Ishikawa (cell line): ENCODE measurements at regions not wholly inside any gene's neighbourhood (a gene's known extent, or its start where the extent isn't known, plus 50 kb on each side); places are given as distances from the start of the nearest gene placed in this dataset.

ENCODE experiments used
- CEBPB ChIP-seq: IDR thresholded peaks from 2 replicates; pipeline ENCODE4 v1.6.1; 2012
- CREB1 ChIP-seq: IDR thresholded peaks from 2 replicates; pipeline ENCODE4 v1.6.1; 2012; ENCODE audit warnings: low read depth
- EGR1 ChIP-seq: IDR thresholded peaks from 2 replicates; pipeline ENCODE4 v1.6.1; 2012
- EP300 ChIP-seq: IDR thresholded peaks from 2 replicates; pipeline ENCODE4 v1.6.1; 2012; ENCODE audit warnings: borderline replicate concordance
- FOXM1 ChIP-seq: IDR thresholded peaks from 2 replicates; pipeline ENCODE4 v1.6.1; 2012; ENCODE audit warnings: low read depth, borderline replicate concordance
- NFIC ChIP-seq: IDR thresholded peaks from 2 replicates; pipeline ENCODE4 v1.6.1; 2012
- RAD21 ChIP-seq: IDR thresholded peaks from 2 replicates; pipeline ENCODE4 v1.6.1; 2012; ENCODE audit warnings: low read depth
- TAF1 ChIP-seq: IDR thresholded peaks from 2 replicates; pipeline ENCODE4 v1.6.1; 2012; ENCODE audit warnings: low read depth, mild to moderate bottlenecking
- TCF12 ChIP-seq: IDR thresholded peaks from 2 replicates; pipeline ENCODE4 v1.6.1; 2012; ENCODE audit warnings: low read depth
- TEAD4 ChIP-seq: IDR thresholded peaks from 2 replicates; pipeline ENCODE4 v1.6.1; 2012
- YY1 ChIP-seq: IDR thresholded peaks from 2 replicates; pipeline ENCODE4 v1.6.1; 2012; ENCODE audit warnings: low read depth
- ZBTB7A ChIP-seq: IDR thresholded peaks from 2 replicates; pipeline ENCODE4 v1.6.1; 2012; ENCODE audit warnings: low read depth
- TF ChIP-seq, protein P1 (sequence below): IDR thresholded peaks from 2 replicates; pipeline ENCODE4 v1.6.1; 2012
- TF ChIP-seq, protein P2 (sequence below): IDR thresholded peaks from 2 replicates; pipeline ENCODE4 v1.6.1; 2012; ENCODE audit warnings: low read depth, mild to moderate bottlenecking
- TF ChIP-seq, protein P3 (sequence below): IDR thresholded peaks from 2 replicates; pipeline ENCODE4 v1.6.1; 2012

DNA sequence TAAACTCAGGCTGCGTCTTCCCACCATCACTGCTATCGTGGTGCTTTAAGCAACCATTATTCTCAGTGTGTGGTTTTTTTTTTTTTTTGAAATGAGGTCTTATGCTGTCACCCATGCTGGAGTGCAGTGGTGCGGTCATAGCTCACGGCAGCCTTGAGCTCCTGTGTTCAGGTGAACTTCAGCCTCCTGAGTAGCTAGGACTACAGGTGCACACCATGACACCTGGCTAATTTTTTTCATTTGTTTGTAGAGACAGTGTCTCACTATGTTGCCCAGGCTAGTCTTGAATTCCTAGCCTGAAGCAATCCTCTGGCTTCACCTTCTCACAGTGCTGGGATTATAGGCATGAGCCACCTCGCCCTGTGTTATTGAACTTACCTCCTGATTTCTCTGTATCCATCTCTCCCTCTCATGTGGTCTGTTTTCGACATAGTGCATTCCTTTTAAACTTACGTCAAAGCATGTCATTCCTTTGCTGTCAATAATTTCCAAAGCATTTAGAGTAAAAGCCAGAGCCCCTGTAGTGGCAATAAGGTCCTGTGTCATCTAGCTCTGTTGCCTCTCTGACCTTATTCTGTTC, 255.5 kb downstream of the SNAPC1 start:
- TF ChIP-seq FOXM1: no peak
- TF ChIP-seq TEAD4: no peak
- no peak for TF ChIP-seq ZBTB7A
- TF ChIP-seq, protein P1, sequence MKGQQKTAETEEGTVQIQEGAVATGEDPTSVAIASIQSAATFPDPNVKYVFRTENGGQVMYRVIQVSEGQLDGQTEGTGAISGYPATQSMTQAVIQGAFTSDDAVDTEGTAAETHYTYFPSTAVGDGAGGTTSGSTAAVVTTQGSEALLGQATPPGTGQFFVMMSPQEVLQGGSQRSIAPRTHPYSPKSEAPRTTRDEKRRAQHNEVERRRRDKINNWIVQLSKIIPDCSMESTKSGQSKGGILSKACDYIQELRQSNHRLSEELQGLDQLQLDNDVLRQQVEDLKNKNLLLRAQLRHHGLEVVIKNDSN: no peak
- TF ChIP-seq EGR1: no peak
- TF ChIP-seq, protein P2, sequence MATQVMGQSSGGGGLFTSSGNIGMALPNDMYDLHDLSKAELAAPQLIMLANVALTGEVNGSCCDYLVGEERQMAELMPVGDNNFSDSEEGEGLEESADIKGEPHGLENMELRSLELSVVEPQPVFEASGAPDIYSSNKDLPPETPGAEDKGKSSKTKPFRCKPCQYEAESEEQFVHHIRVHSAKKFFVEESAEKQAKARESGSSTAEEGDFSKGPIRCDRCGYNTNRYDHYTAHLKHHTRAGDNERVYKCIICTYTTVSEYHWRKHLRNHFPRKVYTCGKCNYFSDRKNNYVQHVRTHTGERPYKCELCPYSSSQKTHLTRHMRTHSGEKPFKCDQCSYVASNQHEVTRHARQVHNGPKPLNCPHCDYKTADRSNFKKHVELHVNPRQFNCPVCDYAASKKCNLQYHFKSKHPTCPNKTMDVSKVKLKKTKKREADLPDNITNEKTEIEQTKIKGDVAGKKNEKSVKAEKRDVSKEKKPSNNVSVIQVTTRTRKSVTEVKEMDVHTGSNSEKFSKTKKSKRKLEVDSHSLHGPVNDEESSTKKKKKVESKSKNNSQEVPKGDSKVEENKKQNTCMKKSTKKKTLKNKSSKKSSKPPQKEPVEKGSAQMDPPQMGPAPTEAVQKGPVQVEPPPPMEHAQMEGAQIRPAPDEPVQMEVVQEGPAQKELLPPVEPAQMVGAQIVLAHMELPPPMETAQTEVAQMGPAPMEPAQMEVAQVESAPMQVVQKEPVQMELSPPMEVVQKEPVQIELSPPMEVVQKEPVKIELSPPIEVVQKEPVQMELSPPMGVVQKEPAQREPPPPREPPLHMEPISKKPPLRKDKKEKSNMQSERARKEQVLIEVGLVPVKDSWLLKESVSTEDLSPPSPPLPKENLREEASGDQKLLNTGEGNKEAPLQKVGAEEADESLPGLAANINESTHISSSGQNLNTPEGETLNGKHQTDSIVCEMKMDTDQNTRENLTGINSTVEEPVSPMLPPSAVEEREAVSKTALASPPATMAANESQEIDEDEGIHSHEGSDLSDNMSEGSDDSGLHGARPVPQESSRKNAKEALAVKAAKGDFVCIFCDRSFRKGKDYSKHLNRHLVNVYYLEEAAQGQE: no peak
- no peak for TF ChIP-seq CEBPB

DNA sequence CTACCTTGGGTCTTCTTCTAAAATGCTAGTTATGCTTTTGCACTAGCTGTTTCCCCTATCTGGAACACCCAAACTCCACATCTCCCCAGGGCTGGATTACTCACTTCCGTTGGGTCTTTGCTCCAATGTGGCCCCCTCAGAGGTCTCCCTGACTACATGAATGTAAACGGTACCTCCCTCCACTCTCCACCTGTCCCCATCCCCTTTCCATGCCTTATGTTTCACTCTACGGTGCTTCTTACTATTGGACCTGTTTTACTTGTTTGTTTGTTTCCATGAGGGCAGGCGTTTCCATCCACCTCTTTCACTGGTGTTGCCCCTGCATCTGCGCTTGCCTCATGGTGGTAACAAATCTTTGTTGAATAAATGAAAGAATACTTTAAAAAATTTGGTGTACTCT, 256.4 kb downstream of the SNAPC1 start:
- no peak for TF ChIP-seq CEBPB
- TF ChIP-seq FOXM1: no peak
- no peak for TF ChIP-seq EGR1
- TF ChIP-seq EP300: no peak
- TF ChIP-seq, protein P3, sequence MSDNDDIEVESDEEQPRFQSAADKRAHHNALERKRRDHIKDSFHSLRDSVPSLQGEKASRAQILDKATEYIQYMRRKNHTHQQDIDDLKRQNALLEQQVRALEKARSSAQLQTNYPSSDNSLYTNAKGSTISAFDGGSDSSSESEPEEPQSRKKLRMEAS: no peak
- TF ChIP-seq NFIC: no peak
- TF ChIP-seq, protein P1: no peak
- TF ChIP-seq TAF1: no peak
- no peak for TF ChIP-seq YY1
- no peak for TF ChIP-seq RAD21
- no peak for TF ChIP-seq ZBTB7A

DNA sequence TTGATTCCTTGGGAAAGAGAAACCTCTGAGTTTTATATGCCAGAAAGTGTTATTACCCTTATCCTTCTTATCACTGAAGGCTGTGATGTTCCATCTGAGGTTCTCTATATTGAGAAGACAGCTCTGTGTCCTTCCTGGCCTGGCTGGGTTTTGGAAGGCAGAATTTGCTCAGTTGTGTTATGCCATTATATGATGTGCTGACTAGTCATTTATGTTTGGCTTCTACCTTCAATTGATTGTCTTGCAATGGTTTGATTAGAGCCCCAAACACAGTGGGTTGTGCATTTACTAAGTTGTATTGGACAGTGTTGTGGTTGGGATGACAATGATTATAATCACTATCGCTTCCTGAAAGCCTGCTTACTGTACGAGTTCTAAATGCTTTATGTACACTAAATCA, 265.7 kb downstream of the SNAPC1 start:
- TF ChIP-seq CREB1 (no peak), CEBPB (no peak), FOXM1 (no peak), TAF1 (no peak), NFIC (no peak), YY1 (no peak), TEAD4 (no peak), ZBTB7A (no peak), TCF12 (no peak), EP300 (no peak), EGR1 (no peak), RAD21 (no peak)
- TF ChIP-seq, protein P2: no peak
- TF ChIP-seq, protein P3: no peak
- TF ChIP-seq, protein P1: no peak

DNA sequence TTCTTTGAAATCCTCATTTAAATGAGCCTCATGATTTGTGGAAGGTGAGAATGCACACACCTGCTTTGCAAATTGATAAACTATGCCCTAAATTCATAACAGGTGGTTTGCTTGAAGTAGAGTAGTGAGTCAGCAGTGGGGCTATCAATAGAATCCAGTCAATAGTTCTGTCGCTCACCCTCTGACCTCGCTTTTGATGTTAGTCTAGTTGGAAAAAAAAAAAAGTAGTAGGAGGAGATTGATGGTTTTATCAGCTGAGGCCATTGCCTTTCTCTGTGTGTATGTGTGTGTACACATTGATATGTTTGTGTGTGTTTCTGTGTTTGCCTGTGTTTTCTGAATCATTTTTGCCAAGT, 267.3 kb downstream of the SNAPC1 start:
- no peak for TF ChIP-seq EGR1
- TF ChIP-seq, protein P1: no peak
- no peak for TF ChIP-seq TAF1
- no peak for TF ChIP-seq RAD21

DNA sequence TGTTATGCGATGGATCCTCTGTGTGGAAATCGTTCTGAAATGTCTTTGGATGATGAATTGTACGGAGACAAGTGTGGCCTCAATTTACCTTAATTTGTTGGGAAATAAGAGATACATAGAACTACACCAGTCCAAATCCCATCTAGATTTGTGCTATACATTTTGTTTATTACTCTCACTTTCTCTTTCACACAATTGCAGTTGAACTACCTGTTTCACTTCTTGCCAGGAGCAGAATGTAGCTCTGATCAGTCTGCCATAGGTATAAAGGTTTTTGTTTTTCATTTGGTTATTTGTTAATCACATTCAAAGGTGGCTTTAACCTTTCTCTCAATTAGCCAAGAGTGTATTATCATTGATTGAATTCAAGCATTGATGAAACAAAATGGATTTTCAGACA, 268.2 kb downstream of the SNAPC1 start:
- no peak for TF ChIP-seq TEAD4
- TF ChIP-seq FOXM1: no peak
- TF ChIP-seq, protein P2: no peak
- TF ChIP-seq, protein P1: no peak
- no peak for TF ChIP-seq TAF1
- no peak for TF ChIP-seq YY1
- no peak for TF ChIP-seq RAD21
- TF ChIP-seq EP300: no peak
